ENCODE measurements at regions not wholly inside any gene's neighbourhood (a gene's known extent, or its start where the extent isn't known, plus 50 kb on each side); places are given as distances from the start of the nearest gene placed in this dataset.

GRCh38 chr2:217156801-217157200 lies 296.9 kb upstream of the TNP1 start:
- Histone ChIP-seq H3K27me3 (ENCODE audit: insufficient read depth, low read depth) (no peaks in the 10 kb centered on the region), H4K20me1 (ENCODE audit: insufficient read depth) (no peaks in the 10 kb centered on the region), H3K36me3 (ENCODE audit: low read depth) (no peaks in the 10 kb centered on the region), H3K79me2 (ENCODE audit: low read depth) (no peaks in the 10 kb centered on the region), H3K9me2 (ENCODE audit: insufficient read depth) (no peaks in the 10 kb centered on the region), H3K9me3 (ENCODE audit: insufficient read depth, low read depth) (no peaks in the 10 kb centered on the region), H3K4me2 (no peak overlapping the region), H3F3A (ENCODE audit: insufficient read depth, low read depth) (no peaks in the 10 kb centered on the region), H3K4me1 (replicated peaks; ENCODE audit: insufficient read depth) (peaks cover 8% of the 10 kb centered on the region; the same call in 1 of the 2 replicates), H3K27ac (no peak overlapping the region), H3K4me3 (no peak overlapping the region), H2AFZ (no peak overlapping the region)
- no peak for DNase-seq
- CTCF ChIA-PET, result no interaction called here
- POLR2A ChIA-PET (ENCODE audit: unreplicated experiment), result no interaction called here
- no peak for TF ChIP-seq EZH2 (IDR thresholded peaks at IDR 0.05; ENCODE audit: low read depth)
- no peak for TF ChIP-seq CTCF (conservative IDR thresholded peaks at IDR 0.05)
- BruUV-seq (replicated peaks), result no TSS peak
- intact Hi-C loops (cut with micrococcal nuclease; ENCODE audit: unreplicated experiment), result no loop called here

GRCh38 chr2:217154923-217155322 lies 295.1 kb upstream of the TNP1 start:
- TF ChIP-seq EZH2 (IDR thresholded peaks at IDR 0.05; ENCODE audit: low read depth) (no peak), CTCF (conservative IDR thresholded peaks at IDR 0.05) (no peak)
- no peak overlapping the region for H3K4me3 ChIP-seq
- peaks cover 2% of the 10 kb centered on the region; the same call in 1 of the 2 replicates for H3K4me1 ChIP-seq (replicated peaks; ENCODE audit: insufficient read depth)
- CTCF ChIA-PET, result no interaction called here
- DNase-seq, result no peak
- no peaks in the 10 kb centered on the region for H3K27me3 ChIP-seq (ENCODE audit: insufficient read depth, low read depth)
- no peak overlapping the region for H3K27ac ChIP-seq
- no peaks in the 10 kb centered on the region for H4K20me1 ChIP-seq (ENCODE audit: insufficient read depth)
- H3K9me2 ChIP-seq (ENCODE audit: insufficient read depth), result no peaks in the 10 kb centered on the region; the same call in 1 of the 2 replicates
- no peaks in the 10 kb centered on the region for H3K9me3 ChIP-seq (ENCODE audit: insufficient read depth, low read depth)
- no peak overlapping the region for H3K4me2 ChIP-seq
- POLR2A ChIA-PET (ENCODE audit: unreplicated experiment), result interaction anchor here (0.7 kb wide), 1 partner anchor 284 kb away, joined by 3 read pairs; no protein-coding TSS in a partner anchor
- intact Hi-C loops (cut with micrococcal nuclease; ENCODE audit: unreplicated experiment), result no loop called here
- H3K79me2 ChIP-seq (ENCODE audit: low read depth), result no peaks in the 10 kb centered on the region
- H3K36me3 ChIP-seq (ENCODE audit: low read depth), result no peaks in the 10 kb centered on the region
- no peaks in the 10 kb centered on the region for H3F3A ChIP-seq (ENCODE audit: insufficient read depth, low read depth)
- BruUV-seq (replicated peaks), result no TSS peak
- no peak overlapping the region for H2AFZ ChIP-seq

GRCh38 chr2:217153510-217153909 lies 293.6 kb upstream of the TNP1 start:
- no TSS peak for BruUV-seq (replicated peaks)
- Histone ChIP-seq H3K9me3 (ENCODE audit: insufficient read depth, low read depth) (no peaks in the 10 kb centered on the region), H3K27ac (no peak overlapping the region), H2AFZ (no peak overlapping the region), H4K20me1 (ENCODE audit: insufficient read depth) (no peaks in the 10 kb centered on the region), H3K4me3 (no peak overlapping the region), H3K4me1 (replicated peaks; ENCODE audit: insufficient read depth) (no peaks in the 10 kb centered on the region), H3F3A (ENCODE audit: insufficient read depth, low read depth) (no peaks in the 10 kb centered on the region), H3K4me2 (no peak overlapping the region), H3K36me3 (ENCODE audit: low read depth) (no peaks in the 10 kb centered on the region), H3K27me3 (ENCODE audit: insufficient read depth, low read depth) (no peaks in the 10 kb centered on the region), H3K9me2 (ENCODE audit: insufficient read depth) (no peaks in the 10 kb centered on the region; the same call in 1 of the 2 replicates), H3K79me2 (ENCODE audit: low read depth) (no peaks in the 10 kb centered on the region)
- TF ChIP-seq CTCF (conservative IDR thresholded peaks at IDR 0.05) (no peak), EZH2 (IDR thresholded peaks at IDR 0.05; ENCODE audit: low read depth) (no peak)
- POLR2A ChIA-PET (ENCODE audit: unreplicated experiment), result no interaction called here
- intact Hi-C loops (cut with micrococcal nuclease; ENCODE audit: unreplicated experiment), result no loop called here
- CTCF ChIA-PET, result interaction anchor here (0.6 kb wide), 1 partner anchor 167 kb away, joined by 3 read pairs; no protein-coding TSS in a partner anchor
- DNase-seq, result no peak

Measured in PC-9 (cell line).